ENCODE measurements at regions not wholly inside any gene's neighbourhood (a gene's known extent, or its start where the extent isn't known, plus 50 kb on each side); places are given as distances from the start of the nearest gene placed in this dataset.

GRCh38 chr14:31942166-31942841 is 134.8 kb upstream of the ARHGAP5 start:
- TF ChIP-seq CTCF (IDR thresholded peaks at IDR 0.05; ENCODE audit: insufficient read depth, low read depth, low read length) = no peak
- no peak for DNase-seq (ENCODE audit: low read depth)

DNA sequence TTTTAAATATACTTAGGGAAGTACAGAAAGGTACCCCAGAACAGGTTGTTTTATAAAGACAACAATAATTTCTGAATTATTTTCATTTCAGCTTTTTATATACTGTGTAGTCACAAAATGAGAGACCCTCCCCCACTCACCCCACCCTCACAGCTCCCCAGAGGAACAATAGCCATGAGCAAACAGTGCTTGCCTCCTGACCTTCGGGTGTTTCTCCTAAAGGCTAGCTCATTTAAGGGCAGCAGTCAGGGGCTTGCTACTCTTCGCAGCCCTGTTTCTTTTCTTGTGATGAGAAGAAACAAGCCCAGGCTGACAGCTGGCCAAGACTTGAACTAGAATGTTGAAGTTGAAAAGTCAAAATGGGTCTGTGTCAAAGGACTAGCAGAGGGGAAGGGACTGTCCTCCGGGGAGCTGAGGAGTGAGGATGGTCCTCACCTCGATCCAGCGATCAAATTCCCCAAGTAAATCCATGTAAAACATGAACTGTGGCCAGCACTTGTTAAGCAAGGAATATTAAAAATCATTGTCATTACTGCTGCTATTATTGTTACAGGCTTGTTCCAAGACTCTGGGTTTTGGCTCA is 133.8 kb upstream of the ARHGAP5 start:
- TF ChIP-seq CTCF (IDR thresholded peaks at IDR 0.05; ENCODE audit: insufficient read depth, low read depth, low read length) = no peak
- no peak overlapping the region for H3K4me3 ChIP-seq (ENCODE audit: low read depth, low read length)
- no peak for DNase-seq (ENCODE audit: low read depth)

More at GRCh38 chr14:31942166-31942841, 134.8 kb upstream of the ARHGAP5 start:
- H3K4me3 ChIP-seq (ENCODE audit: low read depth, low read length) = no peak overlapping the region

GRCh38 chr14:31943861-31944255 is 133.2 kb upstream of the ARHGAP5 start:
- no peak for TF ChIP-seq CTCF (IDR thresholded peaks at IDR 0.05; ENCODE audit: insufficient read depth, low read depth, low read length)
- H3K4me3 ChIP-seq (ENCODE audit: low read depth, low read length) = no peak overlapping the region
- no peak for DNase-seq (ENCODE audit: low read depth)

DNA sequence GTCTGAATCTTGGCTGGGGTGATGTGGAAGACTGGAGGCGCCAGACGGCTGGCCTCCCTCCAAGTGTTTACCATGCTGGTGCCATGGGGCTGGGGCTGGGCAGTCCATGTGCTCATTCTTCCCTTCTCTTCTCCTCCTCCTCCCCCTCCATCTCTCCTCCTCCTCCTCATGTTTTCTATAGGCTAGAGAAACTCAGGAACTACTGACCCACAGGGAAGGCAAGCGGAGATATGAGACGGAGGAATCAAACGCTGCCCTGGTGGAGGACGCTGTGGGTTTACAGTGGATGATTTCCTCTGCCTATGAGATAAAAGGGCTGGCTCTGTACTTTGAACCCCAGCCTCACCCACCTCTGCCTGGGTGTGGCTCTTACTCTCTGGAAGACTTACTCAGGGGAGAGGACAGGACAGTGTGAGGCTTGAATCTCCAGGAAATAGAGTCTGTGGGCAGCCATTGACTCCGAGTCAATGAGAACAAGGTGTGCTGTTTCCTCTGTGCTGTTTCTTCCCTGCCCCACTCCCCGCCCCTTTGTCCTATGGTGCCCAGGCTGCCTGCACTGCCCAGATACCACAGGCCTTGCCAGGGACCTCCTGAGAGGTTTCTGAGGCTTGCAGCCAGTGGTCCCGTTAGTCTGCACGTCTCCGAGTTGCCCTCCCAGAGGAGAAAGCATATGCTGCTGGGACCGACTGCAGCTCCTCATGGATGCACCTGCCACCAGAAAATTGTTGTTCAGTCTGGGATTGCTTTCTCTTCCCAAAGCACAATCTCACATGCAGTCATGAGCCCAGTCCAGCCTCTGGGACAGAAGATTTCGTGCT is 132.6 kb upstream of the ARHGAP5 start:
- no peak overlapping the region for H3K4me3 ChIP-seq (ENCODE audit: low read depth, low read length)
- no peak for TF ChIP-seq CTCF (IDR thresholded peaks at IDR 0.05; ENCODE audit: insufficient read depth, low read depth, low read length)
- no peak for DNase-seq (ENCODE audit: low read depth)

DNA sequence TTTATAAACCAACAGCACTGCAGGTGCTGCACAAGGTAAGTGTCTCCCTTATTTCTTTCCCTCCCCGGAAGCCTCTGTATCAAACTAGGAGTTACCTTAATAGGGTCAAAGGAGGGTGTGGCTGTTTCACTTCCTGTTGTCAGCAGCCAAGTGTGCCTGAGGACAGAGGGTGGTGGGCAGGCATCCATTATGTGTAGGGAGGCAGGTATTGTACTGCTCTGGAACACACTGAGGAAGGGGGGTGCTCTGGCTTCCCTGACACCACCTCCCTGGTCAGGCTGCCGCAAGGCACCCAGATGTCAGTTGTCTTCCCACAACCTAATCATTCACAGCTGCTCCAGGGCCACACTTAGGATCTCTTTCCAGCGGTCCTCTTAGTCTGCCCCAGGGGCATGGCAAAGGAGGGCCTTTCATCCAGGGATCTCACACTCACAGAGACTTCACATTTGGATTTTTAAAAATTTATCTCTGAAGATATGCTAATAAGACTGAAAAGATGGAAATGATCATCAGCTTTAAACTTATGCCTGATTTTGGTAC is 132.0 kb upstream of the ARHGAP5 start:
- DNase-seq (ENCODE audit: low read depth) = no peak
- no peak for TF ChIP-seq CTCF (IDR thresholded peaks at IDR 0.05; ENCODE audit: insufficient read depth, low read depth, low read length)

DNA sequence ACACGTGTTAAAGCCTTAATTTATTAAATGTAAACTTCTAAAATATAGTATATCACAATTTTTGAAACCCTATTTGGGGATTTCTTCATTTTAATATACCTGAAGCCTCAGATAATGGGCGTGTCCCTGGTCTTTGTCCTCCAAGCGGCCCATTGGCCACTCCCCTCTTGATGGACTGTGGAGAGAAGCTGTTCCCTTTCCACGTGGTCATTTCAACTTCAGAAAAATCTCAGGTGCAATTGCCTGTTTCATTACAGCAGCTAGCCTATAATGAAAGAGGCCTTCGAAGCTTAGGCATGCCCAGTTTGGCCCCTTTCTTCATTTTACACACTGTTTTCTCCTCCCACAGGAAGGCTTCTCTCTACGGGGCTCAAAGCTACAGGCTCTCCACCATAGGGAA is 131.4 kb upstream of the ARHGAP5 start:
- TF ChIP-seq CTCF (IDR thresholded peaks at IDR 0.05; ENCODE audit: insufficient read depth, low read depth, low read length) = no peak
- DNase-seq (ENCODE audit: low read depth) = no peak
- H3K4me3 ChIP-seq (ENCODE audit: low read depth, low read length) = no peak overlapping the region

More for the DNA sequence above, 132.0 kb upstream of the ARHGAP5 start:
- H3K4me3 ChIP-seq (ENCODE audit: low read depth, low read length) = no peak overlapping the region
